Left ventricle myocardium inferior (tissue), 1 donor: ENCODE measurements at regions not wholly inside any gene's neighbourhood (a gene's known extent, or its start where the extent isn't known, plus 50 kb on each side); places are given as distances from the start of the nearest gene placed in this dataset.

ENCODE experiments used
- DNase-seq: peaks from one replicate; pipeline ENCODE4 v3.0.0-alpha.2; 2020
- H3K27ac ChIP-seq: fragments of 200-600 bp; replicated peaks from 2 replicates; pipeline ENCODE4 v1.8.0; 2021
- H3K27me3 ChIP-seq: fragments of 200-600 bp; 2 replicates; pipeline ENCODE4 v1.8.0; 2021; ENCODE audit warnings: low read depth
- H3K36me3 ChIP-seq: fragments of 200-600 bp; 2 replicates; pipeline ENCODE4 v1.8.0; 2021
- H3K4me1 ChIP-seq: fragments of 200-600 bp; 2 replicates; pipeline ENCODE4 v1.8.0; 2021
- H3K4me3 ChIP-seq: fragments of 200-600 bp; 2 replicates; pipeline ENCODE4 v1.8.0; 2021; ENCODE audit warnings: mild to moderate bottlenecking, moderate library complexity
- H3K9me3 ChIP-seq: fragments of 200-600 bp; replicated peaks from 2 replicates; pipeline ENCODE4 v1.8.0; 2021
- CTCF ChIP-seq: fragments of 200-600 bp; IDR thresholded peaks from 2 replicates; pipeline ENCODE4 v1.8.0; 2021; ENCODE audit warnings: antibody characterized with exemption, mild to moderate bottlenecking, borderline replicate concordance
- intact Hi-C: fragments of 100-400 bp; cut with micrococcal nuclease; formaldehyde crosslinking; loops from one replicate; pipeline ENCODE4 v1.11.0; 2022
- donor health status: DM: no; HTN: yes; CAD: no; lungs with severe emphysema.

- no peak overlapping the region for H3K4me3 ChIP-seq
- no peaks in the 10 kb centered on the region for H3K36me3 ChIP-seq
- peaks cover 6% of the 10 kb centered on the region for H3K9me3 ChIP-seq
- no peak for TF ChIP-seq CTCF
- intact Hi-C loops, result loop anchor here (10.0 kb wide), 1 partner anchor 73 kb away; no protein-coding TSS in a partner anchor
- peaks cover 1% of the 10 kb centered on the region for H3K27me3 ChIP-seq
- DNase-seq, result no peak
- H3K27ac ChIP-seq, result no peak overlapping the region
- H3K4me1 ChIP-seq, result peaks cover 9% of the 10 kb centered on the region
Observed at GRCh38 chr10:124227988-124228387, 134.6 kb upstream of the CHST15 start.

GRCh38 chr10:124227055-124227975 is 133.9 kb upstream of the CHST15 start:
- Histone ChIP-seq H3K9me3 (peaks cover 6% of the 10 kb centered on the region), H3K4me1 (peaks cover 3% of the 10 kb centered on the region), H3K27ac (no peak overlapping the region), H3K36me3 (no peaks in the 10 kb centered on the region), H3K27me3 (peaks cover 8% of the 10 kb centered on the region), H3K4me3 (no peak overlapping the region)
- intact Hi-C loops, result loop anchor here (10.0 kb wide), 1 partner anchor 73 kb away; no protein-coding TSS in a partner anchor
- TF ChIP-seq CTCF, result no peak
- DNase-seq, result no peak

GRCh38 chr10:124226271-124227054 is 133.1 kb upstream of the CHST15 start:
- Histone ChIP-seq H3K4me3 (no peak overlapping the region), H3K36me3 (no peaks in the 10 kb centered on the region), H3K27ac (no peak overlapping the region), H3K27me3 (peaks cover 15% of the 10 kb centered on the region), H3K4me1 (peaks cover 8% of the 10 kb centered on the region), H3K9me3 (peaks cover 6% of the 10 kb centered on the region)
- TF ChIP-seq CTCF, result no peak
- intact Hi-C loops, result loop anchor here (10.0 kb wide), 1 partner anchor 72 kb away; no protein-coding TSS in a partner anchor
- no peak for DNase-seq

GRCh38 chr10:124225467-124226270 is 132.3 kb upstream of the CHST15 start:
- no peak overlapping the region for H3K4me3 ChIP-seq
- no peak for DNase-seq
- H3K27ac ChIP-seq, result no peak overlapping the region
- H3K4me1 ChIP-seq, result peaks cover 16% of the 10 kb centered on the region
- H3K9me3 ChIP-seq, result peaks cover 6% of the 10 kb centered on the region
- intact Hi-C loops, result loop anchor here (10.0 kb wide), 1 partner anchor 71 kb away; no protein-coding TSS in a partner anchor
- no peaks in the 10 kb centered on the region for H3K36me3 ChIP-seq
- no peak for TF ChIP-seq CTCF
- H3K27me3 ChIP-seq, result peaks cover 23% of the 10 kb centered on the region

- peaks cover 27% of the 10 kb centered on the region for H3K27me3 ChIP-seq
- H3K36me3 ChIP-seq, result no peaks in the 10 kb centered on the region
- intact Hi-C loops, result loop anchor here (10.0 kb wide), 1 partner anchor 70 kb away; no protein-coding TSS in a partner anchor
- H3K9me3 ChIP-seq, result peaks cover 6% of the 10 kb centered on the region
- TF ChIP-seq CTCF, result no peak
- no peak overlapping the region for H3K27ac ChIP-seq
- peaks cover 22% of the 10 kb centered on the region for H3K4me1 ChIP-seq
- H3K4me3 ChIP-seq, result no peak overlapping the region
- no peak for DNase-seq
Observed at GRCh38 chr10:124225029-124225466, 131.7 kb upstream of the CHST15 start.
